Kidney (tissue), 13 donors: ENCODE measurements at regions not wholly inside any gene's neighbourhood (a gene's known extent, or its start where the extent isn't known, plus 50 kb on each side); places are given as distances from the start of the nearest gene placed in this dataset.

ENCODE experiments used
- DNase-seq, 5 donors: peaks; one replicate each; pipeline ENCODE4 v3.0.0-alpha.2; 2013 to 2020
- FAIRE-seq: peaks from 2 replicates; lab custom pipeline; 2012; peaks lifted over from hg19 to GRCh38; lab: Jason Lieb, UNC
- H3K27ac ChIP-seq, 2 donors: one replicate each; pipeline ENCODE4 v1.7.0; 2013; ENCODE audit warnings: low read depth in 2 of 2, low read length in 2 of 2, inconsistent platforms in 1 of 2
- H3K27me3 ChIP-seq: one replicate; pipeline ENCODE4 v1.7.1; 2013; ENCODE audit warnings: low read length, inconsistent platforms; ENCODE audit not compliant: control insufficient read depth, insufficient read depth
- H3K36me3 ChIP-seq, 3 donors: one replicate each; pipeline versions ENCODE4 v1.7.0 to v1.7.1; 2013; ENCODE audit warnings: low read length in 3 of 3, control low read depth in 1 of 3, inconsistent platforms in 1 of 3; ENCODE audit not compliant: insufficient read depth in 3 of 3, control insufficient read depth in 2 of 3
- H3K4me1 ChIP-seq, 3 donors: one replicate each; pipeline versions ENCODE4 v1.7.0 to v1.7.1; 2013; ENCODE audit warnings: low read length in 3 of 3, inconsistent platforms in 1 of 3, low read depth in 1 of 3; ENCODE audit not compliant: control insufficient read depth in 2 of 3, insufficient read depth in 2 of 3
- H3K4me3 ChIP-seq, 3 donors: one replicate each; pipeline versions ENCODE4 v1.7.0 to v1.8.1; 2013; ENCODE audit warnings: low read length in 3 of 3, control low read depth in 1 of 3, inconsistent platforms in 1 of 3
- H3K9ac ChIP-seq, 3 donors: one replicate each; pipeline versions ENCODE4 v1.7.0 to v1.7.1; 2013; ENCODE audit warnings: low read length in 3 of 3, control low read depth in 1 of 3, inconsistent platforms in 1 of 3
- H3K9me3 ChIP-seq, 3 donors: one replicate each; pipeline versions ENCODE4 v1.7.0 to v1.7.1; 2013; ENCODE audit warnings: low read length in 3 of 3, control low read depth in 1 of 3, inconsistent platforms in 1 of 3; ENCODE audit not compliant: control insufficient read depth in 2 of 3, insufficient read depth in 1 of 3
- intact Hi-C: fragments of 100-400 bp; cut with DNase I; formaldehyde crosslinking; loops from one replicate; pipeline ENCODE4 v1.11.1; 2022
- TF ChIP-seq, protein P1 (sequence below): IDR thresholded peaks from 3 replicates; pipeline ENCODE4 v1.5.1; 2012; ENCODE audit warnings: mild to moderate bottlenecking, moderate library complexity, borderline replicate concordance; ENCODE audit not compliant: insufficient read depth; ENCODE audit errors: extremely low read depth
- donor health status: control.
- donor health status: control.
- donor health status: control.
- donor health status: control.
- donor health status: control.
- donor health status: DM: yes; HTN: yes; CAD: no.
- donor health status: Normal renal cell carcinoma (clear cell type).

DNA sequence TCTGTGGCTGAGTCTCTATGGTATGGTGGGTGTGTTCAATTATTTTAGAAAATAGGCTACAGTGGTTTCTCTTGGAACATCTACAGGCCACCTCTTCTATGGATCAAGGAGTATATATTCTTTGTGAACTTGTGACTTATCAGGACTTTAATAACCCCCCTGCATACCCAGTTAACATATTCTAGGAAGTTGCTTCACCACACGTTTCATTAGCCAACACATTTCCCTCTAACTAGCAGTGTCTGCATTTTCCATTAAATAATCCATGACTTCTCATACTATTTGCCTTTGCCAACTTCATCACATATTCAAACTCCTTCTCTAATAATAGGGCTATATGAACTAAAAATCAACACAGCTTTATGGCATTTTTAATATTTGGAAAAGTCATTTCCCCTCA lies 187.6 kb upstream of the ARL4C start:
- peaks cover 3 to 19% (median 9%) of the 10 kb centered on the region in 3 donors for H3K4me1 ChIP-seq
- FAIRE-seq (no peak), DNase-seq (no peak)
- H3K27me3 ChIP-seq, result no peaks in the 10 kb centered on the region
- H3K36me3 ChIP-seq, result no peaks in the 10 kb centered on the region
- no peak overlapping the region for H3K27ac ChIP-seq
- H3K4me3 ChIP-seq, result no peak overlapping the region
- TF ChIP-seq, protein P1, sequence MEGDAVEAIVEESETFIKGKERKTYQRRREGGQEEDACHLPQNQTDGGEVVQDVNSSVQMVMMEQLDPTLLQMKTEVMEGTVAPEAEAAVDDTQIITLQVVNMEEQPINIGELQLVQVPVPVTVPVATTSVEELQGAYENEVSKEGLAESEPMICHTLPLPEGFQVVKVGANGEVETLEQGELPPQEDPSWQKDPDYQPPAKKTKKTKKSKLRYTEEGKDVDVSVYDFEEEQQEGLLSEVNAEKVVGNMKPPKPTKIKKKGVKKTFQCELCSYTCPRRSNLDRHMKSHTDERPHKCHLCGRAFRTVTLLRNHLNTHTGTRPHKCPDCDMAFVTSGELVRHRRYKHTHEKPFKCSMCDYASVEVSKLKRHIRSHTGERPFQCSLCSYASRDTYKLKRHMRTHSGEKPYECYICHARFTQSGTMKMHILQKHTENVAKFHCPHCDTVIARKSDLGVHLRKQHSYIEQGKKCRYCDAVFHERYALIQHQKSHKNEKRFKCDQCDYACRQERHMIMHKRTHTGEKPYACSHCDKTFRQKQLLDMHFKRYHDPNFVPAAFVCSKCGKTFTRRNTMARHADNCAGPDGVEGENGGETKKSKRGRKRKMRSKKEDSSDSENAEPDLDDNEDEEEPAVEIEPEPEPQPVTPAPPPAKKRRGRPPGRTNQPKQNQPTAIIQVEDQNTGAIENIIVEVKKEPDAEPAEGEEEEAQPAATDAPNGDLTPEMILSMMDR, result no peak
- no peak overlapping the region for H3K9ac ChIP-seq
- intact Hi-C loops, result no loop called here
- peaks cover 0 to 2% (median 0%) of the 10 kb centered on the region in 3 donors for H3K9me3 ChIP-seq

DNA sequence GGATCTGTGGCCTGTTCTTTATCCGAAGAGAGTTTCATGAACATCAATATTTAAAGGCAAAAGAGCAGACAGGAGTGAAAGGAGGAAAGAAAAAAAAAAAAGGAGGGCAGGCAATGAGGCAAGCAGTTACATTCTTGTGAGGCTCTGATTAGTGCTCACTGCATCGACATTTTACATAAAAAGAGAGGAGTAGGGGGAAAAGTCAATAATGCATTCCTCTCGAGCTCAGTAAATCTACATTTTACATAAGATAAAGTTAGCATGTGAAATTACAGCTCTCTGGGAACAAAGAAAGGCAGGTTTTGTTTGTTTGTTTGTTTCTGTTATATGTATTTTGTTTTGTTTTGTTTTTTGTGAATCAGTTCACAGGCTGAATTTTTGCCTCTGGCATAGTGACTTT lies 187.1 kb upstream of the ARL4C start:
- Histone ChIP-seq H3K4me1 (peaks cover 3 to 19% (median 13%) of the 10 kb centered on the region in 3 donors), H3K36me3 (no peaks in the 10 kb centered on the region), H3K4me3 (no peak overlapping the region), H3K9ac (no peak overlapping the region), H3K9me3 (peaks cover 0 to 2% (median 0%) of the 10 kb centered on the region in 3 donors), H3K27ac (no peak overlapping the region), H3K27me3 (no peaks in the 10 kb centered on the region)
- TF ChIP-seq, protein P1, result no peak
- intact Hi-C loops, result no loop called here
- no peak for DNase-seq
- no peak for FAIRE-seq

DNA sequence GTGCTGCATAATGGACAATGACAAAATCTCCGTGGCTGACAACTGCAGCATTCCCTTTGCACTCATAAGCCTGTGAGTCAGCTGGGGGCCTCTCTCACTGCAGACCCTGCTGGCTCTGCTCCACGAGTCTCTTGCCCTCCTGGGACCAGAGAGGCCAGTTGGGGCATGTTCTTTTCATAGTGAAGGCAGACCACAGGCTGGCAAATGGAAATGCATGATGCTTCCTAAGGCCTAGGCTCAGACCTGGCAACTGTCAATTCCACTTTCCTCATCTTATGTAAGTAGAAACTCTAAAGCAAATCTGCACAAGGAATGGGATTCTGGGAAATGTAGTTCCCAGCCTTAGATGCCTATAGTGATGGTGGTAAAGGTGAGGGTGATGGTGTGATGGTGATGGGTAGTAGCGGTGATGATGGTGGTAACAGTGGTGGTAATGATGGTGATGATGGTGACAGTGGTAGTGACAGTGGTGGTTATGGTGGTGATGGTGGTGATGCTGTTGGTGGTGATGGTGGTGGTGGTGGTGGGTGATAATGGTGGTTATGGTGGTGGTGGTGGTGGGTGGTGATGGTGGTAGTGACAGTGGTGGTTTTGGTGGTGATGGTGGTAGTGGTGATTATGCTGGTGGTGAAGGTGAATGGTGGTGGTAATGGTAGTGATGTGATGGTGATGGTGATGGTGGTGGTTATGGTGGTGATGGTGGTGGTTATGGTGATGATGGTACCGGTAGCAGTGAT lies 185.8 kb upstream of the ARL4C start:
- H3K4me1 ChIP-seq, result peaks cover 3 to 19% (median 13%) of the 10 kb centered on the region in 3 donors
- H3K9me3 ChIP-seq, result no peaks in the 10 kb centered on the region
- H3K27me3 ChIP-seq, result no peaks in the 10 kb centered on the region
- intact Hi-C loops, result no loop called here
- H3K36me3 ChIP-seq, result no peaks in the 10 kb centered on the region
- no peak overlapping the region for H3K9ac ChIP-seq
- no peak overlapping the region for H3K4me3 ChIP-seq
- FAIRE-seq, result no peak
- TF ChIP-seq, protein P1, result no peak
- no peak overlapping the region for H3K27ac ChIP-seq
- no peak for DNase-seq
